ENCODE measurements at regions not wholly inside any gene's neighbourhood (a gene's known extent, or its start where the extent isn't known, plus 50 kb on each side); places are given as distances from the start of the nearest gene placed in this dataset.

DNA sequence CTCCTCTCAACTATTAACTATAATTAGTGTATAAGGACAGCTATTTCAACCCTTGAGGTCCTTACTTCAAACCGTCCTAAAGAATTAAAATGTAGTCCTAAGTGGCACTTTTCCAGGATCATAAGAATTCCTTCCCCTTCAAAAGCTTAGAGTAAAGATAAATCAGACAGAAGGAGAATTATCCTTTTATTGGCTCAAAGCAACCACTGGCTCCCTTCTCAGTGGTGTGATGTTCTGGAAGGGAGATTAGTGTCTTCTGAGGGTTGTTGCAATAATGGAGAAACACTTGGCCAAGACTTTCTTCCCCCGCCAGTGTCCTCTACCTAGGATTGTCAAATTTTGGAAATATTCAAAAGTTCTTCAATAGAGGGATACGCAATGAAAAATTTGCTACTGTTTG lies 89.1 kb upstream of the PLEKHG1 start:
- no peak overlapping the region for H3K27ac ChIP-seq
- no peaks in the 10 kb centered on the region for H3K27me3 ChIP-seq (replicated peaks; ENCODE audit: insufficient read depth)
- DNase-seq (ENCODE audit: low spot score) (no peak), ATAC-seq (ENCODE audit: insufficient number of reproducible peaks, low FRiP score, low read depth) (no peak)
- no peaks in the 10 kb centered on the region for H3K36me3 ChIP-seq
- H3K4me1 ChIP-seq (ENCODE audit: control insufficient read depth in 1 of 2, low read depth in 2 of 2): no peaks in the 10 kb centered on the region
- no peak overlapping the region for H3K4me3 ChIP-seq
- TF ChIP-seq, protein P1, sequence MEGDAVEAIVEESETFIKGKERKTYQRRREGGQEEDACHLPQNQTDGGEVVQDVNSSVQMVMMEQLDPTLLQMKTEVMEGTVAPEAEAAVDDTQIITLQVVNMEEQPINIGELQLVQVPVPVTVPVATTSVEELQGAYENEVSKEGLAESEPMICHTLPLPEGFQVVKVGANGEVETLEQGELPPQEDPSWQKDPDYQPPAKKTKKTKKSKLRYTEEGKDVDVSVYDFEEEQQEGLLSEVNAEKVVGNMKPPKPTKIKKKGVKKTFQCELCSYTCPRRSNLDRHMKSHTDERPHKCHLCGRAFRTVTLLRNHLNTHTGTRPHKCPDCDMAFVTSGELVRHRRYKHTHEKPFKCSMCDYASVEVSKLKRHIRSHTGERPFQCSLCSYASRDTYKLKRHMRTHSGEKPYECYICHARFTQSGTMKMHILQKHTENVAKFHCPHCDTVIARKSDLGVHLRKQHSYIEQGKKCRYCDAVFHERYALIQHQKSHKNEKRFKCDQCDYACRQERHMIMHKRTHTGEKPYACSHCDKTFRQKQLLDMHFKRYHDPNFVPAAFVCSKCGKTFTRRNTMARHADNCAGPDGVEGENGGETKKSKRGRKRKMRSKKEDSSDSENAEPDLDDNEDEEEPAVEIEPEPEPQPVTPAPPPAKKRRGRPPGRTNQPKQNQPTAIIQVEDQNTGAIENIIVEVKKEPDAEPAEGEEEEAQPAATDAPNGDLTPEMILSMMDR (IDR thresholded peaks at IDR 0.05): no peak
- no peaks in the 10 kb centered on the region for H3K9me3 ChIP-seq

DNA sequence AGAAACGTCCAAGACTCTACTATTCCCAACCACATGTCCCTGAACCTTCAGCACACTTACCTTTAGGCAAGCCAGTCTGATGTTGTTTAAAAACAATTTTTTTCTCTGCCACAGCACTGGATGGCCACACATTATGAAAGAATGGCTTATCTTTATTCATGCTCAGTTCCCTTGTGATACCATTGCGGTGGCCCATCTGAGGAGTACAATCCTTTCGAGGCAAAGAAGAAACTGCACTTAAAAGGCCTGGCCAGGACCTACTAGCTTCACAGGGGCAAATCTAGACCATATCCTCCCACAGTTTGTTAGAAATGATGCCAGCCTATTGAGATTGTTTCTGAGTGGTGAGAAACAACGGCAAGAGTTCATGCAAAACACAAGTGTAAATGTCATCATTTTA lies 88.4 kb upstream of the PLEKHG1 start:
- TF ChIP-seq, protein P1 (IDR thresholded peaks at IDR 0.05): no peak
- Histone ChIP-seq H3K4me3 (no peak overlapping the region), H3K27me3 (replicated peaks; ENCODE audit: insufficient read depth) (no peaks in the 10 kb centered on the region), H3K4me1 (ENCODE audit: control insufficient read depth in 1 of 2, low read depth in 2 of 2) (no peaks in the 10 kb centered on the region), H3K27ac (no peak overlapping the region), H3K36me3 (no peaks in the 10 kb centered on the region), H3K9me3 (no peaks in the 10 kb centered on the region)
- DNase-seq (ENCODE audit: low spot score) (no peak), ATAC-seq (ENCODE audit: insufficient number of reproducible peaks, low FRiP score, low read depth) (no peak)

DNA sequence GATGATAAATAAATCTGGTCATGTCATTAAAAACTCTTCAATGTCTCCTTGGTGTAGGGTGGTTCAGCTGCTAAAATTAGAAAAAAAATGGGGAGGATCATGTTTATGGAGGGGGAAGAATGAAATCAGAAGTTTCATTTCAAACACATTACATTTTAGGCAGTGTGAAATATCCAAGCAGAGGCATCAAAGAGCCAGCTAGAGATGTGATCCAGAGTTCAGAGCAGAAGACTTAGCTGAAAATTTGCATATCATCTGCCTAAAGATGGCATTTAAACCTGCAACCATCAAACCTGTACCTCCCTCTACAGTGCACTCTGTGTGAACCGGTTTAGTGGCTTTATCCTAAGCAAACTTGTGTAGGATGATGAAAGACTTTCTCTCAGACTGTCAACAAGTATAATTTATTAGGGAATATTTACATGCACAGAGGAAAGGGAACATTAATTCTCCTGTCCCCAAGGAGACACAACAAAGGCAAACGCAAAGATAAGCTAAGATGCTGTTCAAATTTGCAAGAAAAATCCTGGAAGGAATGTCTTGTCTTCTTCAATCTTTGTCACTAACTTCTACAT lies 84.8 kb upstream of the PLEKHG1 start:
- no peaks in the 10 kb centered on the region for H3K4me1 ChIP-seq (ENCODE audit: control insufficient read depth in 1 of 2, low read depth in 2 of 2)
- H3K4me3 ChIP-seq: no peak overlapping the region
- ATAC-seq (ENCODE audit: insufficient number of reproducible peaks, low FRiP score, low read depth): no peak
- H3K27ac ChIP-seq: no peak overlapping the region
- no peaks in the 10 kb centered on the region for H3K27me3 ChIP-seq (replicated peaks; ENCODE audit: insufficient read depth)
- no peaks in the 10 kb centered on the region for H3K9me3 ChIP-seq
- no peaks in the 10 kb centered on the region for H3K36me3 ChIP-seq
- TF ChIP-seq, protein P1 (IDR thresholded peaks at IDR 0.05): no peak
- no peak for DNase-seq (ENCODE audit: low spot score)

DNA sequence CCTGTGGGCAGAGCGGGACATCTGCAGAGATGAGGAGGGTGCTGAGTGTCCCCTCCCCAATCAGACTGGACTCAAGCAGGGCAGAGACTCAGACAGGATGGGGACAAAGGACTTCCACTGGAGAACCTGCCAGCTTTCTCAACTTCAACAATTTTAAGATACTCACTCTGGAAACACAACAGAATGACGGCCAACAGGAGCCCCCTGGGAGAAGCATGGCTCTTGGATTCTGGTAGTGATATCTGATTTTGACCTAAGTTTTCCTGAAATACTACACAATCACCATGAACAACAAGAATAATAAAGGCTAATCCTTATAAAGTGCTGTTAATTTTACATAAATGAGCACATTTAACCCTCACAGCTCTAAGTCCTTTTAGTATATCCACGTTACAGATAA lies 83.5 kb upstream of the PLEKHG1 start:
- no peak for ATAC-seq (ENCODE audit: insufficient number of reproducible peaks, low FRiP score, low read depth)
- DNase-seq (ENCODE audit: low spot score): no peak
- TF ChIP-seq, protein P1 (IDR thresholded peaks at IDR 0.05): no peak
- H3K27ac ChIP-seq: no peak overlapping the region
- H3K27me3 ChIP-seq (replicated peaks; ENCODE audit: insufficient read depth): no peaks in the 10 kb centered on the region
- no peaks in the 10 kb centered on the region for H3K4me1 ChIP-seq (ENCODE audit: control insufficient read depth in 1 of 2, low read depth in 2 of 2)
- H3K9me3 ChIP-seq: no peaks in the 10 kb centered on the region
- H3K36me3 ChIP-seq: no peaks in the 10 kb centered on the region
- H3K4me3 ChIP-seq: no peak overlapping the region

DNA sequence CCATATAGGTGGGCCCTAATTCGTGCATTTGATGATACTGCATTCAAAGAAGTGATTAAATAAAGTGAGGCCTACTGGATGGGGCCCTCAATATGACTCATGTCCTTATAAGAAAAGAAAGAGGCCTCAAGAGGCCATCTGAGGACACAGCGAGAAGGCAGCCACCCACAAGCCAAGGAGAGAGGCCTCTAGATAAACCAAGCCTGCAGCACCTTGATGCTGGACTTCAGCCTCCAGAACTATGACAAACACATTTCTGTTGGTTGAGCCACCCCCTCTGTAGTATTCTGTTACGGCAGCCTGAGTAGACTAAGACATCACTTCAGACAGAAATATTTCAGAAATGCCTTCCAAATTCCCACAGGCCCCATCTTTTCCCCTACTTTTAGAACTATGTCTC lies 82.5 kb upstream of the PLEKHG1 start:
- no peaks in the 10 kb centered on the region for H3K9me3 ChIP-seq
- H3K36me3 ChIP-seq: no peaks in the 10 kb centered on the region
- H3K27me3 ChIP-seq (replicated peaks; ENCODE audit: insufficient read depth): no peaks in the 10 kb centered on the region
- ATAC-seq (ENCODE audit: insufficient number of reproducible peaks, low FRiP score, low read depth) (no peak), DNase-seq (ENCODE audit: low spot score) (no peak)
- no peaks in the 10 kb centered on the region for H3K4me1 ChIP-seq (ENCODE audit: control insufficient read depth in 1 of 2, low read depth in 2 of 2)
- no peak overlapping the region for H3K27ac ChIP-seq
- H3K4me3 ChIP-seq: no peak overlapping the region
- TF ChIP-seq, protein P1 (IDR thresholded peaks at IDR 0.05): no peak
